ENCODE measurements at regions not wholly inside any gene's neighbourhood (a gene's known extent, or its start where the extent isn't known, plus 50 kb on each side); places are given as distances from the start of the nearest gene placed in this dataset.

- no peaks in the 10 kb centered on the region; a peak in 1 of 5 replicates for H3K27me3 ChIP-seq (ENCODE audit: control insufficient read depth in 1 of 2, insufficient read depth in 2 of 2, low read length in 2 of 2)
- H4K20me1 ChIP-seq (ENCODE audit: insufficient read depth, low read length): no peaks in the 10 kb centered on the region
- H3K9ac ChIP-seq (ENCODE audit: insufficient read depth, low read depth, low read length): no peak overlapping the region
- no peak overlapping the region for H3K4me2 ChIP-seq (ENCODE audit: low read depth, low read length)
- no peak overlapping the region for H3K4me3 ChIP-seq (replicated peaks in 1 of 3; ENCODE audit: insufficient read depth in 1 of 3, low read depth in 2 of 3, low read length in 3 of 3)
- intact Hi-C loops (cut with micrococcal nuclease; ENCODE audit: unreplicated experiment) (no loop called here), in situ Hi-C loops (cut with HindIII; ENCODE audit: extremely low pct_ligation_motif_present, low pct_unique_long_range_greater_than_20kb) (no loop called here)
- TF ChIP-seq ZBTB2 (CRISPR knock-in tag; IDR thresholded peaks at IDR 0.05; ENCODE audit: low read depth): no peak
- H3K9me3 ChIP-seq (ENCODE audit: low read length): no peaks in the 10 kb centered on the region
- DNase-seq (ENCODE audit: low spot score) (no peak), ATAC-seq (no peak), FAIRE-seq (no peak)
- ChIA-PET POLR2A (no interaction called here), CTCF (ENCODE audit: low intra/inter-chr PET ratio, low total read pairs) (no interaction called here)
- no peaks in the 10 kb centered on the region for H3K79me2 ChIP-seq (ENCODE audit: insufficient read depth, low read length)
- H3K4me1 ChIP-seq (ENCODE audit: insufficient read depth, low read length): no peaks in the 10 kb centered on the region
- H3K36me3 ChIP-seq (replicated peaks in 1 of 2; ENCODE audit: control insufficient read depth in 1 of 2, insufficient read depth in 2 of 2, low read length in 2 of 2): no peaks in the 10 kb centered on the region
- no peak overlapping the region for H3K27ac ChIP-seq (ENCODE audit: extremely low read length, insufficient read depth, low read length)
- H2AFZ ChIP-seq (ENCODE audit: low read length): no peak overlapping the region
- BruUV-seq (replicated peaks): no TSS peak
Measured at GRCh38 chr13:99030326-99030725, 52.5 kb upstream of the DOCK9 start.

- DNase-seq (ENCODE audit: low spot score) (no peak), ATAC-seq (no peak), FAIRE-seq (no peak)
- POLR2A ChIA-PET: no interaction called here
- H3K4me2 ChIP-seq (ENCODE audit: low read depth, low read length): no peak overlapping the region
- no peaks in the 10 kb centered on the region for H3K4me1 ChIP-seq (ENCODE audit: insufficient read depth, low read length)
- H4K20me1 ChIP-seq (ENCODE audit: insufficient read depth, low read length): no peaks in the 10 kb centered on the region
- no peak overlapping the region for H2AFZ ChIP-seq (ENCODE audit: low read length)
- in situ Hi-C loops (cut with HindIII; ENCODE audit: extremely low pct_ligation_motif_present, low pct_unique_long_range_greater_than_20kb): no loop called here
- TF ChIP-seq RAD21 (CRISPR knock-in tag; IDR thresholded peaks at IDR 0.05) (no peak), ZNF12 (CRISPR knock-in tag; IDR thresholded peaks at IDR 0.05) (no peak), ZNF670 (CRISPR knock-in tag; IDR thresholded peaks at IDR 0.05; ENCODE audit: borderline replicate concordance) (no peak), ZNF17 (CRISPR knock-in tag; IDR thresholded peaks at IDR 0.05) (no peak), FOXP1 (IDR thresholded peaks at IDR 0.05) (no peak), FOXP1 (CRISPR knock-in tag; IDR thresholded peaks at IDR 0.05) (no peak), HOXA3 (CRISPR knock-in tag; IDR thresholded peaks at IDR 0.05) (no peak), CENPX (CRISPR knock-in tag; IDR thresholded peaks at IDR 0.05) (no peak)
- no peak overlapping the region for H3K9ac ChIP-seq (ENCODE audit: insufficient read depth, low read depth, low read length)
- H3K9me3 ChIP-seq (ENCODE audit: low read length): no peaks in the 10 kb centered on the region
- H3K36me3 ChIP-seq (replicated peaks in 1 of 2; ENCODE audit: control insufficient read depth in 1 of 2, insufficient read depth in 2 of 2, low read length in 2 of 2): no peaks in the 10 kb centered on the region
- H3K4me3 ChIP-seq (replicated peaks in 1 of 3; ENCODE audit: insufficient read depth in 1 of 3, low read depth in 2 of 3, low read length in 3 of 3): no peak overlapping the region
- 86% methylated on average over 2 of the region's 2 CpGs for WGBS (ENCODE audit: low lambda C conversion rate)
- no peaks in the 10 kb centered on the region for H3K79me2 ChIP-seq (ENCODE audit: insufficient read depth, low read length)
- H3K27me3 ChIP-seq (ENCODE audit: control insufficient read depth in 1 of 2, insufficient read depth in 2 of 2, low read length in 2 of 2): no peaks in the 10 kb centered on the region; a peak in 1 of 5 replicates
- no peak overlapping the region for H3K27ac ChIP-seq (ENCODE audit: extremely low read length, insufficient read depth, low read length)
- intact Hi-C loops (cut with micrococcal nuclease; ENCODE audit: unreplicated experiment): no loop called here
- CTCF ChIA-PET (ENCODE audit: low intra/inter-chr PET ratio, low total read pairs): no interaction called here
- BruUV-seq (replicated peaks): no TSS peak
Measured at GRCh38 chr13:99031832-99032231, 54.0 kb upstream of the DOCK9 start.

Data from HepG2 (cell line).